ENCODE measurements at regions not wholly inside any gene's neighbourhood (a gene's known extent, or its start where the extent isn't known, plus 50 kb on each side); places are given as distances from the start of the nearest gene placed in this dataset.

- TF ChIP-seq CTCF (IDR thresholded peaks at IDR 0.05) = no peak
- H3K9me3 Mint-ChIP-seq (ENCODE audit: low read depth) = no peaks in the 10 kb centered on the region
- no peaks in the 10 kb centered on the region for H3K4me1 Mint-ChIP-seq (ENCODE audit: low read depth)
- H3K36me3 Mint-ChIP-seq (ENCODE audit: low read depth) = no peaks in the 10 kb centered on the region
- no peak overlapping the region for H3K4me3 Mint-ChIP-seq (ENCODE audit: unreplicated experiment)
- no peak overlapping the region for H3K27ac Mint-ChIP-seq (ENCODE audit: unreplicated experiment)
- no peaks in the 10 kb centered on the region for H3K27me3 Mint-ChIP-seq (ENCODE audit: low read depth)
- DNase-seq (ENCODE audit: low spot score) = no peak
Measured at GRCh38 chrX:125424536-125424935, 104.9 kb downstream of the TEX13C start.

GRCh38 chrX:125436855-125437254 lies 117.2 kb downstream of the TEX13C start:
- no peaks in the 10 kb centered on the region for H3K27me3 Mint-ChIP-seq (ENCODE audit: low read depth)
- no peak overlapping the region for H3K27ac Mint-ChIP-seq (ENCODE audit: unreplicated experiment)
- no peaks in the 10 kb centered on the region for H3K4me1 Mint-ChIP-seq (ENCODE audit: low read depth)
- TF ChIP-seq CTCF (IDR thresholded peaks at IDR 0.05) = peak; percentile 20
- peaks cover 52% of the 10 kb centered on the region for H3K9me3 Mint-ChIP-seq (ENCODE audit: low read depth)
- no peaks in the 10 kb centered on the region for H3K36me3 Mint-ChIP-seq (ENCODE audit: low read depth)
- DNase-seq (ENCODE audit: low spot score) = no peak
- no peak overlapping the region for H3K4me3 Mint-ChIP-seq (ENCODE audit: unreplicated experiment)

- no peak for DNase-seq (ENCODE audit: low spot score)
- Mint-ChIP-seq H3K27me3 (ENCODE audit: low read depth) (no peaks in the 10 kb centered on the region), H3K27ac (ENCODE audit: unreplicated experiment) (no peak overlapping the region), H3K4me3 (ENCODE audit: unreplicated experiment) (no peak overlapping the region), H3K4me1 (ENCODE audit: low read depth) (no peaks in the 10 kb centered on the region), H3K9me3 (ENCODE audit: low read depth) (peaks cover 34% of the 10 kb centered on the region), H3K36me3 (ENCODE audit: low read depth) (no peaks in the 10 kb centered on the region)
- no peak for TF ChIP-seq CTCF (IDR thresholded peaks at IDR 0.05)
Measured at GRCh38 chrX:125439194-125439849, 119.7 kb downstream of the TEX13C start.

GRCh38 chrX:125444659-125445058 lies 125.0 kb downstream of the TEX13C start:
- peaks cover 43% of the 10 kb centered on the region for H3K9me3 Mint-ChIP-seq (ENCODE audit: low read depth)

GRCh38 chrX:125475482-125475881 lies 155.8 kb downstream of the TEX13C start:
- Mint-ChIP-seq H3K9me3 (ENCODE audit: low read depth) (no peaks in the 10 kb centered on the region), H3K4me1 (ENCODE audit: low read depth) (no peaks in the 10 kb centered on the region), H3K27ac (ENCODE audit: unreplicated experiment) (no peak overlapping the region), H3K27me3 (ENCODE audit: low read depth) (no peaks in the 10 kb centered on the region), H3K36me3 (ENCODE audit: low read depth) (no peaks in the 10 kb centered on the region), H3K4me3 (ENCODE audit: unreplicated experiment) (no peak overlapping the region)
- TF ChIP-seq CTCF (IDR thresholded peaks at IDR 0.05) = no peak
- no peak for DNase-seq (ENCODE audit: low spot score)

More at GRCh38 chrX:125444659-125445058, 125.0 kb downstream of the TEX13C start:
- TF ChIP-seq CTCF (IDR thresholded peaks at IDR 0.05) = no peak
- no peak overlapping the region for H3K4me3 Mint-ChIP-seq (ENCODE audit: unreplicated experiment)
- H3K27me3 Mint-ChIP-seq (ENCODE audit: low read depth) = no peaks in the 10 kb centered on the region
- no peak for DNase-seq (ENCODE audit: low spot score)
- no peaks in the 10 kb centered on the region for H3K4me1 Mint-ChIP-seq (ENCODE audit: low read depth)
- H3K36me3 Mint-ChIP-seq (ENCODE audit: low read depth) = no peaks in the 10 kb centered on the region
- H3K27ac Mint-ChIP-seq (ENCODE audit: unreplicated experiment) = no peak overlapping the region

Data from chondrocyte (in vitro differentiated cells).